Liver (tissue), 3 donors: ENCODE measurements at regions not wholly inside any gene's neighbourhood (a gene's known extent, or its start where the extent isn't known, plus 50 kb on each side); places are given as distances from the start of the nearest gene placed in this dataset.

ENCODE experiments used
- FOXA2 ChIP-seq: IDR thresholded peaks from 2 replicates; pipeline ENCODE4 v1.6.1; 2016; ENCODE audit warnings: antibody characterized with exemption
- JUND ChIP-seq, 2 donors: IDR thresholded peaks; 2 replicates each; pipeline ENCODE4 v1.6.1; 2016; ENCODE audit warnings: antibody characterized with exemption in 2 of 2
- NR2F2 ChIP-seq: IDR thresholded peaks from 2 replicates; pipeline ENCODE4 v1.6.1; 2016; ENCODE audit warnings: antibody characterized with exemption
- TAF1 ChIP-seq: conservative IDR thresholded peaks from 2 replicates; pipeline ENCODE4 v1.6.1; 2016; ENCODE audit warnings: antibody characterized with exemption, mild to moderate bottlenecking
- TF ChIP-seq, protein P1 (sequence below): fragments of 150-350 bp; IDR thresholded peaks from 2 replicates; pipeline ENCODE4 v1.5.1; 2017; ENCODE audit warnings: improper control_type of control experiment, low read depth, low read length; ENCODE audit not compliant: missing input control
- TF ChIP-seq, protein P2 (sequence below): IDR thresholded peaks from 2 replicates; pipeline ENCODE4 v1.6.1; 2016; ENCODE audit warnings: antibody characterized with exemption
- TF ChIP-seq, protein P3 (sequence below): IDR thresholded peaks from 2 replicates; pipeline ENCODE4 v1.6.1; 2016; ENCODE audit warnings: antibody characterized with exemption
- donor health status: healthy.
- donor health status: healthy.

DNA sequence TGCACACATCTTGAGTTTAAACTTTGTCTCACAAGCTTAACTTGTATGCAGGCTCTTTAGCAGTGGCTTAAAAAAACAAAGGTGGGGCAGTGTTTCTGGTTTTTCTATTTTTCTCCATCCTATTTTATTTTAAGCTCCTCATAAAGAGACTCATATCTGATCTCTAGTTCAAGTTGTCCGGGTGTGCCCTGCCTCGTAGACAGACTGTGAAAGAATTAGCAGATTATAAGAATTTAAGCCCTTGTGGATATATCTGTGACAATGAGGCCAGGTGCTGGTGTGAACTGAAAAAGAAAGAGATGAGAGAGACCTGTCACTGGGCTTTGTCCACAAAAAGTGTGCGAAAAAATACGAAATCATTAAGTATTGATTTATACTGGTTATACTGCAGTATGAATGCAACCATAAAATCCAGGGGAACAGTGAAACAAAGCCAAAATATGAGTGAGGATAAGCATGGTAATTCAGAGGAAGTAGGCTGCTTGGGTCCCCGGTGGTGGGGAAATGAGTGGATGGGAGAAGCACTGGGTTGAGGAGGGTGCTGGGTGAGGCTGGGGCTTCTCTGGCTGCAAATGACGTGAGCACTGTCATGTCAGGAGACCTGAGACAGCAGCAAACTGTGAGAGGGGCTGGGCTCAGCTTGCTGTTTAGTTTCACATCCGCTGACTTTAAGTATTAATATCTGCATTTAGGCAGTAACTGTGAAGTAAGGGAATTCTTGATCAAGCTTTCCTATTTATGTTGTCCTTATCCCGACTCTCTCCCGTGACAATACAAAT lies 179.7 kb upstream of the ANKRD55 start:
- TF ChIP-seq, protein P1, sequence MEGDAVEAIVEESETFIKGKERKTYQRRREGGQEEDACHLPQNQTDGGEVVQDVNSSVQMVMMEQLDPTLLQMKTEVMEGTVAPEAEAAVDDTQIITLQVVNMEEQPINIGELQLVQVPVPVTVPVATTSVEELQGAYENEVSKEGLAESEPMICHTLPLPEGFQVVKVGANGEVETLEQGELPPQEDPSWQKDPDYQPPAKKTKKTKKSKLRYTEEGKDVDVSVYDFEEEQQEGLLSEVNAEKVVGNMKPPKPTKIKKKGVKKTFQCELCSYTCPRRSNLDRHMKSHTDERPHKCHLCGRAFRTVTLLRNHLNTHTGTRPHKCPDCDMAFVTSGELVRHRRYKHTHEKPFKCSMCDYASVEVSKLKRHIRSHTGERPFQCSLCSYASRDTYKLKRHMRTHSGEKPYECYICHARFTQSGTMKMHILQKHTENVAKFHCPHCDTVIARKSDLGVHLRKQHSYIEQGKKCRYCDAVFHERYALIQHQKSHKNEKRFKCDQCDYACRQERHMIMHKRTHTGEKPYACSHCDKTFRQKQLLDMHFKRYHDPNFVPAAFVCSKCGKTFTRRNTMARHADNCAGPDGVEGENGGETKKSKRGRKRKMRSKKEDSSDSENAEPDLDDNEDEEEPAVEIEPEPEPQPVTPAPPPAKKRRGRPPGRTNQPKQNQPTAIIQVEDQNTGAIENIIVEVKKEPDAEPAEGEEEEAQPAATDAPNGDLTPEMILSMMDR, result no peak
- TF ChIP-seq, protein P2, sequence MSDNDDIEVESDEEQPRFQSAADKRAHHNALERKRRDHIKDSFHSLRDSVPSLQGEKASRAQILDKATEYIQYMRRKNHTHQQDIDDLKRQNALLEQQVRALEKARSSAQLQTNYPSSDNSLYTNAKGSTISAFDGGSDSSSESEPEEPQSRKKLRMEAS, result no peak
- TF ChIP-seq FOXA2 (no peak), JUND (IDR thresholded peaks at IDR 0.05) (no peak), TAF1 (no peak), NR2F2 (no peak)
- TF ChIP-seq, protein P3, sequence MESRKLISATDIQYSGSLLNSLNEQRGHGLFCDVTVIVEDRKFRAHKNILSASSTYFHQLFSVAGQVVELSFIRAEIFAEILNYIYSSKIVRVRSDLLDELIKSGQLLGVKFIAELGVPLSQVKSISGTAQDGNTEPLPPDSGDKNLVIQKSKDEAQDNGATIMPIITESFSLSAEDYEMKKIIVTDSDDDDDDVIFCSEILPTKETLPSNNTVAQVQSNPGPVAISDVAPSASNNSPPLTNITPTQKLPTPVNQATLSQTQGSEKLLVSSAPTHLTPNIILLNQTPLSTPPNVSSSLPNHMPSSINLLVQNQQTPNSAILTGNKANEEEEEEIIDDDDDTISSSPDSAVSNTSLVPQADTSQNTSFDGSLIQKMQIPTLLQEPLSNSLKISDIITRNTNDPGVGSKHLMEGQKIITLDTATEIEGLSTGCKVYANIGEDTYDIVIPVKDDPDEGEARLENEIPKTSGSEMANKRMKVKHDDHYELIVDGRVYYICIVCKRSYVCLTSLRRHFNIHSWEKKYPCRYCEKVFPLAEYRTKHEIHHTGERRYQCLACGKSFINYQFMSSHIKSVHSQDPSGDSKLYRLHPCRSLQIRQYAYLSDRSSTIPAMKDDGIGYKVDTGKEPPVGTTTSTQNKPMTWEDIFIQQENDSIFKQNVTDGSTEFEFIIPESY, result no peak
